ENCODE measurements at regions not wholly inside any gene's neighbourhood (a gene's known extent, or its start where the extent isn't known, plus 50 kb on each side); places are given as distances from the start of the nearest gene placed in this dataset.

DNA sequence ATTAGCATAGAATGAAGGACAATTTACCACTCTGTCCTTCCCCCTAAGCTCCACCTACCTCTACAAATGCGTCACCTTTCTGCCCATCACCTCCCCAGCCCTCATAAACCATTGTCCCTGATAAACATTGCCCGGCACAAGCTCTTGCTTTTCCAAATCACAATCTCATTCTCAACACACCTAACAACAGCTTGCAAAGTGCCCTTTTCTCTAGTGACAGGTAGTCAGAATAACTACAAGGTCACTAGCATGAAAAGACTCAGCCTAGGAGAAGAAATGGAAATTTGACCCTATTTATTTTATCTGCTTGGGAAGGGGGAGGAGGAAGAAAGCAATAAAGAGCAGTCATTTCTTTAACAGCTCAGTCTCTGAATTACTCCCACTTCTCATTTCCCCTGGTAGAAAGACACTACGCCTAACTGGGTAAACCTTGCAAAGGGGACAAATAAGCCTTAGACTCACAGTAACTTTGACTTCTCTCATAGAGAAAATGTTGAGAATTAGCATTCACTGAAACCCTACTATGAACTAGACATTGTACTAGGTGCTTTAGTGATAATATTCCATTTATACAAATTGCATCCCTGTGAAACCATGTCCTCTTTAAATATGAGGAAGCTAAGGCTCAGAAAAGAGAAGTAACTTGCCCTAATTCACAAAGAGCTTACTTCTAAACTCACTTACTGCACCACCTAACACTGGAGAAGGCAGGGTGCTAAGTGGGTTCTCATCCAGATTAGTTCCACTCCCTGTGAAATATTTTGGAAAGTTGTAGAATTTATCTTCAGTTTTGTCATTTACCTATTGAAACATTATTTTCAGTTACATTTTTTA, 116.2 kb upstream of the FNDC3A start:
- TF ChIP-seq GATA2 (IDR thresholded peaks at IDR 0.05; ENCODE audit: low read depth, low read length) (no peak), GATA3 (IDR thresholded peaks at IDR 0.05; ENCODE audit: low read depth, low read length) (no peak)
